GM12865 (cell line): ENCODE measurements at regions not wholly inside any gene's neighbourhood (a gene's known extent, or its start where the extent isn't known, plus 50 kb on each side); places are given as distances from the start of the nearest gene placed in this dataset.

Source experiments
- DNase-seq: peaks from one replicate; pipeline ENCODE4 v3.0.0; 2010; ENCODE audit warnings: low read depth
- H3K4me3 ChIP-seq: 2 replicates; pipeline ENCODE4 v1.5.1; 2011; ENCODE audit warnings: mild to moderate bottlenecking, low read depth, low read length, control low read depth
- CTCF ChIP-seq: IDR thresholded peaks from 2 replicates; pipeline ENCODE4 v1.5.1; 2011; ENCODE audit warnings: low read length, control low read depth, low read depth, inconsistent platforms; ENCODE audit not compliant: insufficient read depth; ENCODE audit errors: missing control alignments

DNA sequence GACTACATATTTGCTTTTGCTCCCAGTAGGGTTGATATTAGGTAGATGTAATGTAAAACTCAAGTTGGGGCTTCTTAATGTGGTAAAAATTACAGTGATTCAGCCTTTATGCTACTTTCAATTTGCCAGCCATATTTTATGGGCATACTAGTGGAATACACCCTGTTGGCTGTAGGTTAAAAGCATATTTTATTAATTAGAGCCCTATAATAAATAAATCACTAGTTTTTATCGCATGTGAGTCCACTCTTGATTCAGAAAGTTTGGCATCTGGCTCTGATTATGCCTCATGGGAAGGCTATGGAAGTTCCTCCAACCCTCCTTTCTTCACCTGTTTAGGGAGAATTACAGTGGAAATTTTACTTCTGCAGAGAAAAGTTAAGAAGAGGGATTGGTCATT is 390.9 kb downstream of the GATA3 start:
- TF ChIP-seq CTCF: no peak
- no peak for DNase-seq
- no peak overlapping the region for H3K4me3 ChIP-seq

- DNase-seq: no peak
- no peak overlapping the region for H3K4me3 ChIP-seq
- no peak for TF ChIP-seq CTCF
These were observed 395.4 kb downstream of the GATA3 start for GRCh38 chr10:8449909-8450308.

- no peak for TF ChIP-seq CTCF
- DNase-seq: no peak
- no peak overlapping the region for H3K4me3 ChIP-seq
These were observed 399.1 kb downstream of the GATA3 start for GRCh38 chr10:8453587-8453986.

GRCh38 chr10:8454357-8454756 is 399.9 kb downstream of the GATA3 start:
- DNase-seq: no peak
- no peak overlapping the region for H3K4me3 ChIP-seq
- no peak for TF ChIP-seq CTCF

- no peak for DNase-seq
- TF ChIP-seq CTCF: no peak
- no peak overlapping the region for H3K4me3 ChIP-seq
These were observed 400.7 kb downstream of the GATA3 start for GRCh38 chr10:8455181-8455580.

GRCh38 chr10:8456386-8456785 is 401.9 kb downstream of the GATA3 start:
- no peak for TF ChIP-seq CTCF
- no peak for DNase-seq
- no peak overlapping the region for H3K4me3 ChIP-seq

GRCh38 chr10:8460626-8461025 is 406.1 kb downstream of the GATA3 start:
- no peak for TF ChIP-seq CTCF
- no peak for DNase-seq
- H3K4me3 ChIP-seq: no peak overlapping the region
